ENCODE measurements at regions not wholly inside any gene's neighbourhood (a gene's known extent, or its start where the extent isn't known, plus 50 kb on each side); places are given as distances from the start of the nearest gene placed in this dataset.

- TF ChIP-seq CTCF (IDR thresholded peaks at IDR 0.05; ENCODE audit: low read depth, low read length, missing input control) (no peak), REST (IDR thresholded peaks at IDR 0.05) (no peak), RXRA (IDR thresholded peaks at IDR 0.05) (no peak), RAD21 (IDR thresholded peaks at IDR 0.05) (no peak), TAF1 (conservative IDR thresholded peaks at IDR 0.05) (no peak)
- TF ChIP-seq, protein P1, sequence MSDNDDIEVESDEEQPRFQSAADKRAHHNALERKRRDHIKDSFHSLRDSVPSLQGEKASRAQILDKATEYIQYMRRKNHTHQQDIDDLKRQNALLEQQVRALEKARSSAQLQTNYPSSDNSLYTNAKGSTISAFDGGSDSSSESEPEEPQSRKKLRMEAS (IDR thresholded peaks at IDR 0.05), result no peak
Measured at GRCh38 chr3:18827664-18828063, 320.6 kb upstream of the KCNH8 start.

Data from liver (tissue), 3 donors.